ENCODE measurements at regions not wholly inside any gene's neighbourhood (a gene's known extent, or its start where the extent isn't known, plus 50 kb on each side); places are given as distances from the start of the nearest gene placed in this dataset.

DNA sequence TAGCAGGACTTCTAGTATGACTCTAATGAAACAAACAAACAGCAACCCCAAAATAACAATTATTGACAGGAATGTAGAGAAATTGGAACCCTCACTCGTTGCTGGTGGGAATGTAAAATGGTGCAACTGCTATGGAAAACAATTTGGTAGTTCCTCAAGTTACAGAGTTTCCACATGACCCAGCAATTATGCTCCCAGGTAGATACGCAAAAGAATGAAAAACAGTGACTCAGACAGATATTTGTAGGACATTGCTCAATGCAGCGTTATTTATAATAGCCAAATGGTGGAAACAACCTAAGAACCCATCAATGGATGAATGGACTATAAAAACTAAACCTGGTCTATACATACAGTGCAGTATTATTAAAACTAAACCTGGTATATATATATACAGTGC, 646.1 kb upstream of the FRG1 start:
- H3K36me3 ChIP-seq = no peaks in the 10 kb centered on the region
- H3K9me3 ChIP-seq = no peaks in the 10 kb centered on the region
- TF ChIP-seq, protein P1, sequence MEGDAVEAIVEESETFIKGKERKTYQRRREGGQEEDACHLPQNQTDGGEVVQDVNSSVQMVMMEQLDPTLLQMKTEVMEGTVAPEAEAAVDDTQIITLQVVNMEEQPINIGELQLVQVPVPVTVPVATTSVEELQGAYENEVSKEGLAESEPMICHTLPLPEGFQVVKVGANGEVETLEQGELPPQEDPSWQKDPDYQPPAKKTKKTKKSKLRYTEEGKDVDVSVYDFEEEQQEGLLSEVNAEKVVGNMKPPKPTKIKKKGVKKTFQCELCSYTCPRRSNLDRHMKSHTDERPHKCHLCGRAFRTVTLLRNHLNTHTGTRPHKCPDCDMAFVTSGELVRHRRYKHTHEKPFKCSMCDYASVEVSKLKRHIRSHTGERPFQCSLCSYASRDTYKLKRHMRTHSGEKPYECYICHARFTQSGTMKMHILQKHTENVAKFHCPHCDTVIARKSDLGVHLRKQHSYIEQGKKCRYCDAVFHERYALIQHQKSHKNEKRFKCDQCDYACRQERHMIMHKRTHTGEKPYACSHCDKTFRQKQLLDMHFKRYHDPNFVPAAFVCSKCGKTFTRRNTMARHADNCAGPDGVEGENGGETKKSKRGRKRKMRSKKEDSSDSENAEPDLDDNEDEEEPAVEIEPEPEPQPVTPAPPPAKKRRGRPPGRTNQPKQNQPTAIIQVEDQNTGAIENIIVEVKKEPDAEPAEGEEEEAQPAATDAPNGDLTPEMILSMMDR (IDR thresholded peaks at IDR 0.05) = no peak
- no peak for DNase-seq
- H3K27ac ChIP-seq = no peak overlapping the region
- FAIRE-seq = no peak
- intact Hi-C loops (cut with DNase I) = no loop called here
- H3K4me3 ChIP-seq = no peak overlapping the region
- WGBS, 2 donors = 61 to 69% methylated on average over 3 of the region's 3 CpGs
- no peaks in the 10 kb centered on the region for H3K4me1 ChIP-seq
- ATAC-seq = no peak
- no peaks in the 10 kb centered on the region for H3K27me3 ChIP-seq

DNA sequence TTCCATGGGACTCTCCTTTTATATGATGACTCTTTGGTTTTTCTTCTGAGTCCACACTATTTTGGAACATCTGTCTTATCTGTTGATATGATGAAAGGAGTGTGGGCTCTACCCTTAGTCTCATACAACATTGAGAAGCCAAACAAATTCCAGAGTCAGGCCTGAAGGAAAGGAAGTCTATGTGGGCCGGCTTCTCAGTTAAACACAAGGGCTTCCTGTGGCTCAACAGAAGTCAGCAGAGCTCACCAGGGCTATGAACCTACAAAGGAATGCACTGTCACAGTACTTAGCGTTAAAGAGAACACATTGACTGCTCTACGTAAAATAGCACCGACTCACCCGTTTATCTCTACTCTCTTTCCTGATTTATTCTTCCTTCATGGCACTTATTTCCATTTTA, 641.0 kb upstream of the FRG1 start:
- 63 to 73% methylated on average over 5 of the region's 5 CpGs for WGBS, 2 donors
- TF ChIP-seq, protein P1 (IDR thresholded peaks at IDR 0.05) = no peak
- ATAC-seq (no peak), DNase-seq (no peak), FAIRE-seq (no peak)
- no peak overlapping the region for H3K27ac ChIP-seq
- H3K9me3 ChIP-seq = no peaks in the 10 kb centered on the region
- H3K4me1 ChIP-seq = no peaks in the 10 kb centered on the region
- no peaks in the 10 kb centered on the region for H3K27me3 ChIP-seq
- intact Hi-C loops (cut with DNase I) = no loop called here
- no peak overlapping the region for H3K4me3 ChIP-seq
- no peaks in the 10 kb centered on the region for H3K36me3 ChIP-seq

DNA sequence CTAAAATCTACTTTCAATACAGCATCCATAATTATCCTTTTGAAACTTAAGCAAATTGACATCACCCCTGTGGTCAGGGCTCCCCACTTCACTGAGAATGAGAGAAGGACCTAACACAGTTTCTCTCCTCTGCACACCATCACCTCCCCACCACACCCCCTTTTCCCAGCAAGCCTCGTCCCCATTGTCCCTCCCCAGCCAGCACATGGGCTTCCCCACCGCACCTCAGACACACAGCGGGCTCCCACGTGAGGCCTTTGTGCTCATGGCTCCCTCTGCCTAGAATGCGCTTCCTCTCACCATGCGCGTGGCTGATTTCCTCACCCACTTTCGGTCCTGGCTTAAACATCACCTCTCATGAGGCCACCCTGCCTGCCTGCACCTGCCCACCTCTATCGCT, 639.0 kb upstream of the FRG1 start:
- Histone ChIP-seq H3K4me3 (no peak overlapping the region), H3K27me3 (no peaks in the 10 kb centered on the region), H3K36me3 (no peaks in the 10 kb centered on the region), H3K27ac (no peak overlapping the region), H3K4me1 (no peaks in the 10 kb centered on the region), H3K9me3 (no peaks in the 10 kb centered on the region)
- TF ChIP-seq, protein P1 (IDR thresholded peaks at IDR 0.05) = no peak
- FAIRE-seq = no peak
- 80 to 82% methylated on average over 9 of the region's 9 CpGs for WGBS, 2 donors
- no peak for ATAC-seq
- DNase-seq = no peak
- intact Hi-C loops (cut with DNase I) = no loop called here

DNA sequence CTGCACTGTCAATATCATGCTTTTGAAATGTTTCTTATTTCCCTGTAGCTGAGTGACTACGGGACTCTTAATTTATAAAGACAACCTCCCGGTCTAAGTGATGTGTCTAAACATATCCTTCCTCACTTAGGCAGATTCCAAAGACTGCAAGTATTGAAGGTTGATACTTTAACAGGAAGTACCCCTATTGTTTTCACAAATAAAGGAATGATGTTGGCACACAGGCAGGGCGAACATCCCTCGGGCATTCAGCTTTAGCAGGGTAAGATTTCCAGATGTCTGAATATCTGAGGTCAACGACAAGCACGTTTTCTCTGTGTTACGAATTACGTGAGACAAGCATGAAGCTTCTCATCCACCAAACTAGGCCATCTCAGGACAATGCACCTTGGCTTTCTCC, 638.0 kb upstream of the FRG1 start:
- intact Hi-C loops (cut with DNase I) = no loop called here
- Histone ChIP-seq H3K36me3 (no peaks in the 10 kb centered on the region), H3K9me3 (no peaks in the 10 kb centered on the region), H3K27ac (no peak overlapping the region), H3K4me1 (no peaks in the 10 kb centered on the region), H3K4me3 (no peak overlapping the region), H3K27me3 (no peaks in the 10 kb centered on the region)
- no peak for ATAC-seq
- no peak for DNase-seq
- TF ChIP-seq, protein P1 (IDR thresholded peaks at IDR 0.05) = no peak
- FAIRE-seq = no peak
- 81 to 85% methylated on average over 8 of the region's 8 CpGs for WGBS, 2 donors

DNA sequence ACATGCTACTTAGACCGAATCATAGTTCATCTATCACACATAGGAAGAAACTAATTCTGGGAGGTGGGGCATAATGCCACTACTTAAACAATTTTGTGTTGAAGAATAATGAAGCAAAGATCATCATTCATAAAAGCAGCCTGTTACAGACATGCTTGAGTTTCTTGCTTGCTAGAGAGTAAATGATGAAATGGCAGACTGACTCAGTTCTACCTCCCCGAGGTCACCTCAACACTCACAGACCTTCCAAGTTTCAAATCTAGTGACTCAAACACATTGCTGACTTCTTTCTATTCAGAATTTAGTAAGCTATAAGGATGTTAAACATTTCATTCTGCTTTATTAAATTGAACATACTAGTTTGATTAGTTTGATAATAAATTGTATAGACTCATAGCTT, 636.5 kb upstream of the FRG1 start:
- FAIRE-seq (no peak), DNase-seq (no peak), ATAC-seq (no peak)
- Histone ChIP-seq H3K27ac (no peak overlapping the region), H3K4me3 (no peak overlapping the region), H3K4me1 (no peaks in the 10 kb centered on the region), H3K9me3 (no peaks in the 10 kb centered on the region), H3K27me3 (no peaks in the 10 kb centered on the region), H3K36me3 (no peaks in the 10 kb centered on the region)
- intact Hi-C loops (cut with DNase I) = no loop called here
- WGBS, 2 donors = 64 to 70% methylated on average over 2 of the region's 2 CpGs
- TF ChIP-seq, protein P1 (IDR thresholded peaks at IDR 0.05) = no peak

Data from pancreas (tissue), 10 donors.